ENCODE measurements at regions not wholly inside any gene's neighbourhood (a gene's known extent, or its start where the extent isn't known, plus 50 kb on each side); places are given as distances from the start of the nearest gene placed in this dataset.

- DNase-seq = no peak
Observed at GRCh38 chr14:38500125-38500524, 244.2 kb upstream of the CLEC14A start.

GRCh38 chr14:38496092-38496491, 240.2 kb upstream of the CLEC14A start:
- DNase-seq = no peak

- DNase-seq = no peak
Observed at GRCh38 chr14:38490273-38490672, 234.4 kb upstream of the CLEC14A start.

GRCh38 chr14:38485026-38485425, 229.1 kb upstream of the CLEC14A start:
- DNase-seq = no peak

- no peak for DNase-seq
Observed at GRCh38 chr14:38481952-38482678, 226.2 kb upstream of the CLEC14A start.

- DNase-seq = no peak
Observed at GRCh38 chr14:38469156-38469555, 213.3 kb upstream of the CLEC14A start.

GRCh38 chr14:38442208-38442607, 186.3 kb upstream of the CLEC14A start:
- no peak for DNase-seq

GRCh38 chr14:38432186-38432585, 176.3 kb upstream of the CLEC14A start:
- no peak for DNase-seq

GRCh38 chr14:38431156-38431555, 175.3 kb upstream of the CLEC14A start:
- DNase-seq = no peak

GRCh38 chr14:38430522-38430921, 174.6 kb upstream of the CLEC14A start:
- no peak for DNase-seq

- DNase-seq = no peak
Observed at GRCh38 chr14:38425324-38425976, 169.6 kb upstream of the CLEC14A start.

- DNase-seq = no peak
Observed at GRCh38 chr14:38420048-38420447, 164.2 kb upstream of the CLEC14A start.

- no peak for DNase-seq
Observed at GRCh38 chr14:38419579-38419978, 163.7 kb upstream of the CLEC14A start.

GRCh38 chr14:38412654-38413053, 156.8 kb upstream of the CLEC14A start:
- no peak for DNase-seq

- no peak for DNase-seq
Observed at GRCh38 chr14:38410442-38410841, 154.5 kb upstream of the CLEC14A start.

GRCh38 chr14:38409071-38409705, 153.3 kb upstream of the CLEC14A start:
- DNase-seq = no peak

- no peak for DNase-seq
Observed at GRCh38 chr14:38405851-38406635, 150.2 kb upstream of the CLEC14A start.

- DNase-seq = no peak
Observed at GRCh38 chr14:38404616-38405015, 148.7 kb upstream of the CLEC14A start.

GRCh38 chr14:38404100-38404541, 148.2 kb upstream of the CLEC14A start:
- DNase-seq = no peak

GRCh38 chr14:38400751-38401150, 144.9 kb upstream of the CLEC14A start:
- no peak for DNase-seq

- no peak for DNase-seq
Observed at GRCh38 chr14:38399652-38400051, 143.8 kb upstream of the CLEC14A start.

- DNase-seq = no peak
Observed at GRCh38 chr14:38394767-38395166, 138.9 kb upstream of the CLEC14A start.

- no peak for DNase-seq
Observed at GRCh38 chr14:38394064-38394463, 138.2 kb upstream of the CLEC14A start.
